ENCODE measurements at regions not wholly inside any gene's neighbourhood (a gene's known extent, or its start where the extent isn't known, plus 50 kb on each side); places are given as distances from the start of the nearest gene placed in this dataset.

DNA sequence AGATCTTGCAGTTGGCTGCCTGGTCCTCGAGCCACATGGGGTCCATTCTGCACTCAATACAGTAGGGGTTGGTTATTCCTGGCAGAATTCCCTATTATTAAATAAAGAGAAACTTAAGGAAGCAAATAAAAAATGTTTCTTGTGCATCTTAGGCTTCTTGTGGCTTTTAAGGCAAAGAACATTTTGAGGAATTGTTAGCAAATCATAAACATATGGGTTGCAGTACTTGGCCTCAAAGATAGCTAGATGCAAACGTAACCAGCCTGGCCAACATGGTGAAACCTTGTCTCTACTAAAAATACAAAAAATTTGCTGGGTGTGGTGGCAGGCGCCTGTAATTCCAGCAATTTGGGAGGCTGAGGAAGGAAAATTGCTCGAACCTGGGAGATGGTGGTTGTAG is 50.8 kb upstream of the KCNA5 start:
- DNase-seq (ENCODE audit: low read depth), result no peak
- TF ChIP-seq POLR2A (IDR thresholded peaks at IDR 0.05; ENCODE audit: extremely low read depth, insufficient read length), result no peak
- TF ChIP-seq MYC (IDR thresholded peaks at IDR 0.05; ENCODE audit: low read depth, low read length), result no peak
- TF ChIP-seq, protein P1, sequence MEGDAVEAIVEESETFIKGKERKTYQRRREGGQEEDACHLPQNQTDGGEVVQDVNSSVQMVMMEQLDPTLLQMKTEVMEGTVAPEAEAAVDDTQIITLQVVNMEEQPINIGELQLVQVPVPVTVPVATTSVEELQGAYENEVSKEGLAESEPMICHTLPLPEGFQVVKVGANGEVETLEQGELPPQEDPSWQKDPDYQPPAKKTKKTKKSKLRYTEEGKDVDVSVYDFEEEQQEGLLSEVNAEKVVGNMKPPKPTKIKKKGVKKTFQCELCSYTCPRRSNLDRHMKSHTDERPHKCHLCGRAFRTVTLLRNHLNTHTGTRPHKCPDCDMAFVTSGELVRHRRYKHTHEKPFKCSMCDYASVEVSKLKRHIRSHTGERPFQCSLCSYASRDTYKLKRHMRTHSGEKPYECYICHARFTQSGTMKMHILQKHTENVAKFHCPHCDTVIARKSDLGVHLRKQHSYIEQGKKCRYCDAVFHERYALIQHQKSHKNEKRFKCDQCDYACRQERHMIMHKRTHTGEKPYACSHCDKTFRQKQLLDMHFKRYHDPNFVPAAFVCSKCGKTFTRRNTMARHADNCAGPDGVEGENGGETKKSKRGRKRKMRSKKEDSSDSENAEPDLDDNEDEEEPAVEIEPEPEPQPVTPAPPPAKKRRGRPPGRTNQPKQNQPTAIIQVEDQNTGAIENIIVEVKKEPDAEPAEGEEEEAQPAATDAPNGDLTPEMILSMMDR (IDR thresholded peaks at IDR 0.05; ENCODE audit: low read depth, low read length), result no peak
- TF ChIP-seq, protein P2, sequence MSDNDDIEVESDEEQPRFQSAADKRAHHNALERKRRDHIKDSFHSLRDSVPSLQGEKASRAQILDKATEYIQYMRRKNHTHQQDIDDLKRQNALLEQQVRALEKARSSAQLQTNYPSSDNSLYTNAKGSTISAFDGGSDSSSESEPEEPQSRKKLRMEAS (IDR thresholded peaks at IDR 0.05; ENCODE audit: low read depth, low read length), result no peak
- H3K4me3 ChIP-seq (ENCODE audit: low read depth, low read length), result no peak overlapping the region

Data from NB4 (cell line).